HG03064 (cell line): ENCODE measurements at regions not wholly inside any gene's neighbourhood (a gene's known extent, or its start where the extent isn't known, plus 50 kb on each side); places are given as distances from the start of the nearest gene placed in this dataset.

Source experiments
- ATAC-seq: cut with Tn5 transposase; IDR thresholded peaks from one replicate; pipeline ENCODE4 v1.9.1; 2021; ENCODE audit warnings: low read depth; ENCODE audit not compliant: unreplicated experiment

DNA sequence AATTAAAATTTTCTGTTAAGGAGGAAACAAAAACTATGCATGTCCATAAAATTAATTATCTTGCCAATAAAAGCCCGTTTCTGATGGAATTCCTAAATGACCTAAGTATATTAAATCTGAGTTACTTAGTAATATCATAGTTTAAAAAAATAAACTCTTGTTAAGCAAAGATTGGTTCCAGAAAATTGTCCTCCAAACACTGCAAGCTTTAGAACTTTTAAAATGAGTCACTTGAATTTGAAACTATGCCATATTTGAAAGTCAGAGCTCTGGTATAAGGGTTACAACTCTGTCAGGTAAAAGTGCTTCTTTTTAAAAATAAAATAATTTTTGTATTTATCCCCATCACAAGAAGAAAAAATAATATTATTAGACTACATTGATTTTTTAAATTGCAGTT, 409.5 kb downstream of the PLPP3 start:
- ATAC-seq, result no peak

DNA sequence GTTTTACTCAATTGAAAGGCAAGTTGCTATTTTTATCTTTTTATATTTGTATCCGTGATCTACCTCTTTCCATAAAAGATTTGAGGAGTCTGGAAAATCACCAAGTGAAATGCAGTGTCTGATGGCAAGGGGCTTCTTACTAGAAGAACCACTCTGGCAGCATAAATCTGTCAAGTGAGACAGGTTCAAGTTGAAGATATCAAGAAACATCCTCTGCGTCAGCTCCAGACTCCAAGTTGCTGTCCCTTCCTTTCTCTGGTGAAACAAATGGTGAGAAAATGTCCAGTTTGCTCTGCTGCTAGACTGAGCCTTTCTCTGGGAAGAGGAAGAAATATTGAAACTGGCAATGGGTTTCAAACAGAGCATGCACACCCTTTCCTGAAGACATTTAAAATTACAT, 411.2 kb downstream of the PLPP3 start:
- no peak for ATAC-seq

- ATAC-seq, result no peak
Measured at GRCh38 chr1:56167596-56167995, 411.8 kb downstream of the PLPP3 start.

DNA sequence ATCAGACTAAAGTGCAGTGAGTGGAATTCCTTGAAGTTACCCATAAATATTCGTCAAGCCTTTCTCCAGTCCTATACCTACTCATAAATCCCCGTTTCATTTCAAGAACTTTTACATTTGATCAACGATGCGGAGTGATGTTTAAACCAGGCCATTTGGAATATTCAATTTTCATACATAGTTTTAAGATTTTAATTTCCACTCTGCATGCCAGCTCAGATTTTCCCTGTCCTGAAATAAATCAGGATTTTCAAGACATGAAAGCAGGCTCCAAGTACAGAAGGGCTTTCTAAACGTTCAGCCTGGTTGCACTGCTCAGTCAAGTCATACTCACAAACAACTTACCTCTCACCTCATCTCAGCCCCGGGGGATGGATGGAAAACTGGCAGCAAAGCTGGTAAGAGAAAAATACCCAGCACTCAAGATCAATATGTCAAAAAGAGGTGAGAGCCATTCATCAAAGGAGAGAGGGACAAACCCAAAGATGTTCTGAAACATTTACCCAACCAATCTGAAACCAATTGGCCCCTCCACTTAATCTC, 418.5 kb downstream of the PLPP3 start:
- ATAC-seq, result no peak

DNA sequence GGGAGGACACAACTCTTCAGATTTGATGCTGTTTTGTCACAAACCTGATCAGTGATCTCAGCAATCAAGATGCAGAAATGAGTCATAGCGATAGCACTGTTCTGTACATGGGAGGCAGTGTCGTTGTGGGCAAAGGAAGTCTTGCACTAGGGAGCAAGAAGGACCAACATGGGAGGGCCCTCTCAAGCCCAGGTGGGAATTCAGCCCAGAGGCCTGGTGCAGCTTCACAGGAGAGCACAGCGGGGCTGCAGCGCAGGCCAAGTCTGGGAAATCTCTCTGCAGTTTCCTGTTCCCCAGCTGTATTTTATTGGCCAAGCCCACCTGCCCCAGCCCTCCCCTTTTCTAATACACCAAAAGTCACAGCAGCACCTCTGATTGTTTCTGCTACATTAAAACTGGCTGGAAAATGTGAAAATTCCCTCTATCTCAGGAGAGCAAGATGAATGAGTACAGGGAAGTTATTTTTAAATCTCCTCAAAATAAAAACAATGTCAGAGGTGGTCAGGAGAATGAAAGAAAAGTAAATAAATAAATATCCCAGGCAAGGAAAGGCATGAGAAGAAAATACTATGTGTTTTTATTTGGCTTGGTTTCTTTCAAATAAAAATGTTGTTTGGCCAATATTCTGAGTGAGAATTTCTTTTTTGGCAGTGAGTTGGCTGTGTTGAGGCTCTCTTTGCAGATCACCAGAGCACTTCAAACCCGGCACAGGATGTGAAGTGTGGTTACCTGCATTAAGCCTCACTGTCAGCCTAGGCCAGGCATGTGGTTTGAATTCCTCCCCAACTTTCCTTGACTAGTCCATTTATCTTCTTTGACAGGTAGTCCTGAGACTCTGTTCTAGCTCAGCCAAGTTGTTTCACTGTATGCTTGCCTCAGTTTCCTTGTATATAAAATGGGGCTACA, 422.1 kb downstream of the PLPP3 start:
- no peak for ATAC-seq

DNA sequence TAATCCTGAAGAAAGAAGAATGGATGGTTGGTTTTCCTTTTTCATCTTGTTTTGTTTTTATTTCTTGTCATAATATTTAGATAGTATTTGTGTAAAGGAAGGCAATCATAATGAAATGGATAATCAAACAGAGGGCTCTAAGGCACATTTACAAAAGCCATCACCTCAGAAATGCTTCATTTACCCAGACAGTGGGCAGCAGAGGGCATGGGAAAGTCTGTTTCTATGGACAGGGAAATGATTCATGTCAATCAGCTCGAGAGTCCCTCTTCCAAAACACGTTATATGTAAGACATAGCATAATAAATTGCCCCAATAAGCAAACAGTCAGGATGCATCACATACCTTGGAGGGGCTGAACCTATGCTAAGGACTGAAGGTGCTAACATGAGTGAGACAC, 426.1 kb downstream of the PLPP3 start:
- no peak for ATAC-seq

GRCh38 chr1:56152635-56153034, 426.7 kb downstream of the PLPP3 start:
- no peak for ATAC-seq

DNA sequence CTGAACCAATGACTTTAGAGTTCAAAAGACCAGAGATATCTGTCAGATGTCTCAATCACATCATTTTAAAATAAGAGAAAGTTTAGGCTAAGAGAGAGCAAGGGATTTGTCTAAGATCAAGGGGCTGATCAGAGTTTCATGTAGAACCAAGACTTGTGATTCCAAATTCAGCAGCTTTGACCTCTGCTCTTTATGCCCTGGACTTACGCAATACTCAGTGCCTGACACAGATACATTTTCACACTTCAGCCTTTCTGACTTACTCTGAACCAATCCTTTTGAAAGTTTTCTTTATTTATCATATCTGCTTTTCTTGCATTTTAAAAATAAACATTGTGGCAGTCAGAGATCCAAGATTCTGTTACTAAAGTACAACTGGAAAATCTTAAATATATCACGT, 428.0 kb downstream of the PLPP3 start:
- ATAC-seq, result no peak

- ATAC-seq, result no peak
Measured at GRCh38 chr1:56150441-56151215, 428.7 kb downstream of the PLPP3 start.

DNA sequence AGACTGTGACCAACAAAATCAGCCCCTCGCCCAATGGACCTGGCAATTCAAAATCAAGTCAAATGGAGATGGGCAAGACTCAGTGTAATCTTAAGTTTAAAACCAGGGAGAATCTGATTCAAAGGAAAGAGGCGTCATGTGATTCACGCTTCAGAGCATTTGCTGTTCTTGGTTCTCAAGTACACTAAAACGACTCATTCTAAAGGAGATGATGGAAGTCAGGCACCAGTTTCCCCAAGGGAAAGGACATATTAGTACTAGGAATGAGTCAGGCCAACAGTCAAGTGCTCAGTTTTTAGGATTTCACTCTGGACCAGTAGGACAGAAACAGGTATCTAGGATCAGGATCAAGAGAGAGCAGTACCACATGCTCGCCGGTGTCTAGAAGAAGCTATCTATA, 429.6 kb downstream of the PLPP3 start:
- no peak for ATAC-seq

GRCh38 chr1:56148326-56149193, 430.8 kb downstream of the PLPP3 start:
- no peak for ATAC-seq

DNA sequence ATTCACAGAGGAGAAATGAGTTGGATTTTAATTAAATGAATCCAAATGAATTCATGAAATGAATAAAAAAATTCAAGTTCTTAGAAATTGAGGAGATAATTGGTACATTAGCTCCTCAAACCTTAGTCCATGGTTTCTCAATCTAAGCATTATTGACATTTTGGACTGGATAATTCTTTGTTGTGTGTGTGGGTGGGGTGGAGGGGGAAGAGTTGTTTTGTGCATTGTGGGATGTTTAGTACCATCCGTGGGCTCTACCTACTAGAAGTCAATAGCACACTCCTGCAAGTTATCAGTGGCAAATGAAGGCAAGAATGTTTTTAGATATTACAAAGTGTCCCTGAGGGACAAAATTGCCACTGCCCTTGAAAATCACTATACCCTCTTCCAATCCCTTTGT, 431.9 kb downstream of the PLPP3 start:
- no peak for ATAC-seq

- no peak for ATAC-seq
Measured at GRCh38 chr1:56147034-56147433, 432.3 kb downstream of the PLPP3 start.

DNA sequence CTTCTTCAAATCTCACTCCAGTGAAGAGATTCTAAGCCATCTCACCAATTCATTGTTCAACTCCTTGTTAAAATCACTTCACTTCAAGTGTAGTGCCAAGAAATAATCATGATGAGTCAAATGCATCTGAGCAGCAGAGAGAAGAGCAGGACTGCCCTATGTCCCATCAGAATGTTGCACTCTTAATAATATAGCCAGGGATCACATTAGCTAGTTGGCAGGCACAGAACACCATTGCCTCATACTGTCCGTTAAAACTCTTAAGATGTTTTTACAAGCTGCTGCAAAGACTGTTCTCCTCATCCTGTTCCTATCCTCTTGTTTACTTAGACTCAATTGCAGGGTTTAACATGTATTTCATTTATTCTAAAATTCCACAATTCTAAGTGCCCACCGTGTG, 432.9 kb downstream of the PLPP3 start:
- no peak for ATAC-seq

DNA sequence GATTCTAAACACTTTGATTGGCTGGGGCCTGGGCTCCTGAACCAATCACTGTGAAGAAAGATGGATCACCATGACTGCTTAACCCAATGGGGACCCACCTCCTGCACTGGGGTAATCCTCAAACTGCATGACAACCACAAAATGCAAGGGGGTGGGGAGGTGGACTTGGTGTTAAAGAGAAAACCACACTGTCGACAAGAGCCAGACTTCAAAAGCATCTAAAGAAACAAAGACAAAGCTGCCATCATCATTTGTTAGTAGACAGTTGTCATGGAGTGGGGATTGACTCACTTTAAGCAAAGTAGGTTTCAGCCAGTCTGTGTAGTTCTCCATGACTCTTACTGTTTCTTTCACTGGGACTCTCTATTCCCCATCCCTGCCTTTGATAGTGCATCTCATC, 433.8 kb downstream of the PLPP3 start:
- no peak for ATAC-seq

- no peak for ATAC-seq
Measured at GRCh38 chr1:56142301-56142700, 437.1 kb downstream of the PLPP3 start.

GRCh38 chr1:56139836-56140235, 439.5 kb downstream of the PLPP3 start:
- no peak for ATAC-seq

- ATAC-seq, result no peak
Measured at GRCh38 chr1:56137521-56138505, 441.6 kb downstream of the PLPP3 start.

DNA sequence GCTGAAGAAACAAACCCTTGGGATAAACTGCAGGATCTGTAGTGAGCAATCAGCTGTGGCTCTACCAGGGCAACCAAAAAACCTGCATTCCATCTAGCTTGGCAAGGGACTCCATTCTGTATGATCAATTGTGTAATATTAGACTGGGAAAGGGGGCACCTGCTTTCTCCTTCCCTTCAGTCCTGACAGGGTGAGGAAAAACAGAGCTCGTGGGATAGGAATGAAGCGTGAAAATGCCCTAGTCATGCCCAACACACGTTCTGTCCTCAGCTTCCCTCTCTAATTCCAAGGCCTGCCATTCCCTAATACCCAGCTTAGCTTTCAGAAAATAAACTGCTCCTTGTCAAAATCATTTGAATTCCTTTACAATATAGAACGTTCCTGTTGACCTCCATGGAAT, 442.3 kb downstream of the PLPP3 start:
- no peak for ATAC-seq

GRCh38 chr1:56135864-56136147, 443.6 kb downstream of the PLPP3 start:
- no peak for ATAC-seq
